Mesenchymal stem cell (in vitro differentiated cells and primary cell): ENCODE measurements at regions not wholly inside any gene's neighbourhood (a gene's known extent, or its start where the extent isn't known, plus 50 kb on each side); places are given as distances from the start of the nearest gene placed in this dataset.

Experiments
- DNase-seq: peaks from one replicate; pipeline ENCODE4 v3.0.0-alpha.2; 2013
- H2AFZ ChIP-seq: one replicate; pipeline ENCODE4 v1.6.1; 2013; ENCODE audit warnings: low read depth, mild to moderate bottlenecking, control low read depth, inconsistent platforms, low read length, moderate library complexity
- H2AK5ac ChIP-seq: 2 replicates; pipeline ENCODE4 v1.6.1; 2013; ENCODE audit warnings: low read length, moderate library complexity, mild to moderate bottlenecking, inconsistent platforms; ENCODE audit not compliant: severe bottlenecking
- H2BK120ac ChIP-seq: one replicate; pipeline ENCODE4 v1.6.1; 2013; ENCODE audit warnings: low read depth, mild to moderate bottlenecking, inconsistent platforms, low read length, moderate library complexity
- H2BK12ac ChIP-seq, 2 experiments: one replicate each; pipeline ENCODE4 v1.6.1; 2013; ENCODE audit warnings: inconsistent platforms in 2 of 2, low read length in 2 of 2, mild to moderate bottlenecking in 2 of 2, moderate library complexity in 2 of 2, control low read depth in 1 of 2
- H2BK15ac ChIP-seq: one replicate; pipeline ENCODE4 v1.6.1; 2013; ENCODE audit warnings: mild to moderate bottlenecking, low read depth, inconsistent platforms; ENCODE audit not compliant: poor library complexity, severe bottlenecking
- H2BK5ac ChIP-seq: 2 replicates; pipeline ENCODE4 v1.6.1; 2013; ENCODE audit warnings: low read depth, mild to moderate bottlenecking, low read length, control low read depth, inconsistent platforms; ENCODE audit not compliant: poor library complexity, severe bottlenecking
- H3K14ac ChIP-seq, 2 experiments: one replicate each; pipeline ENCODE4 v1.6.1; 2013; ENCODE audit warnings: inconsistent platforms in 2 of 2, low read length in 2 of 2, control low read depth in 1 of 2, mild to moderate bottlenecking in 1 of 2, moderate library complexity in 1 of 2
- H3K18ac ChIP-seq, 2 experiments: one replicate each; pipeline ENCODE4 v1.6.1; 2013; ENCODE audit warnings: inconsistent platforms in 2 of 2, low read length in 2 of 2, control low read depth in 1 of 2, low read depth in 1 of 2, mild to moderate bottlenecking in 1 of 2
- H3K23ac ChIP-seq, 2 experiments: one replicate each; pipeline ENCODE4 v1.6.1; 2013; ENCODE audit warnings: inconsistent platforms in 2 of 2, low read length in 2 of 2, mild to moderate bottlenecking in 2 of 2, moderate library complexity in 2 of 2, control low read depth in 1 of 2
- H3K27ac ChIP-seq: 2 replicates; pipeline ENCODE4 v1.5.1; 2013; ENCODE audit warnings: mild to moderate bottlenecking, moderate library complexity, low read length, control low read depth, inconsistent platforms; ENCODE audit not compliant: poor library complexity, severe bottlenecking
- H3K27me3 ChIP-seq, 2 experiments: 2 replicates each; pipeline versions ENCODE4 v1.6.1 to v1.7.0; 2013; ENCODE audit warnings: low read length in 2 of 2, mild to moderate bottlenecking in 2 of 2, moderate library complexity in 2 of 2, control low read depth in 1 of 2, inconsistent platforms in 1 of 2; ENCODE audit not compliant: control insufficient read depth in 1 of 2, insufficient read depth in 1 of 2
- H3K36me3 ChIP-seq, 2 experiments: 2 replicates each; pipeline versions ENCODE4 v1.6.1 to v1.7.0; 2013; ENCODE audit warnings: low read length in 2 of 2, control low read depth in 1 of 2, inconsistent platforms in 1 of 2, low read depth in 1 of 2, mild to moderate bottlenecking in 1 of 2; ENCODE audit not compliant: insufficient read depth in 2 of 2, control insufficient read depth in 1 of 2
- H3K4ac ChIP-seq, 2 experiments: one replicate each; pipeline ENCODE4 v1.6.1; 2013; ENCODE audit warnings: inconsistent platforms in 2 of 2, low read length in 2 of 2, mild to moderate bottlenecking in 2 of 2, moderate library complexity in 2 of 2, control low read depth in 1 of 2, low read depth in 1 of 2
- H3K4me1 ChIP-seq: 2 replicates; pipeline ENCODE4 v1.6.1; 2013; ENCODE audit warnings: low read depth, low read length, control low read depth; ENCODE audit not compliant: control insufficient read depth, insufficient read depth
- H3K4me2 ChIP-seq: 2 replicates; pipeline ENCODE4 v1.6.1; 2013; ENCODE audit warnings: low read length, mild to moderate bottlenecking, inconsistent platforms; ENCODE audit not compliant: poor library complexity, severe bottlenecking
- H3K4me3 ChIP-seq, 2 experiments: 2 replicates each; pipeline versions ENCODE4 v1.5.1 to v1.7.0; 2013; ENCODE audit warnings: low read length in 2 of 2, mild to moderate bottlenecking in 2 of 2, control low read depth in 1 of 2, low read depth in 1 of 2; ENCODE audit not compliant: insufficient read depth in 1 of 2
- H3K79me1 ChIP-seq: replicated peaks from 2 replicates; pipeline ENCODE4 v1.6.1; 2013; ENCODE audit warnings: mild to moderate bottlenecking, control low read depth, low read length, inconsistent platforms; ENCODE audit not compliant: poor library complexity, severe bottlenecking
- H3K9ac ChIP-seq: 2 replicates; pipeline ENCODE4 v1.7.0; 2013; ENCODE audit warnings: mild to moderate bottlenecking, low read length, moderate library complexity
- H3K9me3 ChIP-seq: 2 replicates; pipeline ENCODE4 v1.7.0; 2013; ENCODE audit warnings: mild to moderate bottlenecking, low read length; ENCODE audit not compliant: control insufficient read depth
- H4K8ac ChIP-seq: one replicate; pipeline ENCODE4 v1.6.1; 2013; ENCODE audit warnings: inconsistent platforms, mild to moderate bottlenecking, low read length, moderate library complexity
- H4K91ac ChIP-seq: one replicate; pipeline ENCODE4 v1.6.1; 2013; ENCODE audit warnings: mild to moderate bottlenecking, low read length, inconsistent platforms
- WGBS: methylation state at CpG from one replicate; pipeline ENCODE4 v1.1.7; 2013; ENCODE audit warnings: mixed read lengths; 5-methylcytosine and 5-hydroxymethylcytosine counted together

GRCh38 chr18:56436651-56437050 lies 201.7 kb downstream of the TXNL1 start:
- Histone ChIP-seq H2AFZ (no peak overlapping the region), H3K9ac (no peak overlapping the region), H2AK5ac (no peak overlapping the region), H3K4me3 (no peak overlapping the region), H2BK5ac (no peak overlapping the region), H2BK120ac (no peak overlapping the region), H3K18ac (no peak overlapping the region), H3K4me2 (no peak overlapping the region), H3K4me1 (no peaks in the 10 kb centered on the region), H3K4ac (no peak overlapping the region), H2BK12ac (no peak overlapping the region), H4K91ac (no peak overlapping the region), H4K8ac (no peak overlapping the region), H2BK15ac (no peak overlapping the region), H3K27ac (no peak overlapping the region), H3K36me3 (no peaks in the 10 kb centered on the region), H3K79me1 (no peaks in the 10 kb centered on the region), H3K23ac (no peak overlapping the region), H3K14ac (no peak overlapping the region), H3K9me3 (no peaks in the 10 kb centered on the region), H3K27me3 (no peaks in the 10 kb centered on the region)
- no peak for DNase-seq
- WGBS = 50% methylated on average over 1 of the region's 1 CpG

DNA sequence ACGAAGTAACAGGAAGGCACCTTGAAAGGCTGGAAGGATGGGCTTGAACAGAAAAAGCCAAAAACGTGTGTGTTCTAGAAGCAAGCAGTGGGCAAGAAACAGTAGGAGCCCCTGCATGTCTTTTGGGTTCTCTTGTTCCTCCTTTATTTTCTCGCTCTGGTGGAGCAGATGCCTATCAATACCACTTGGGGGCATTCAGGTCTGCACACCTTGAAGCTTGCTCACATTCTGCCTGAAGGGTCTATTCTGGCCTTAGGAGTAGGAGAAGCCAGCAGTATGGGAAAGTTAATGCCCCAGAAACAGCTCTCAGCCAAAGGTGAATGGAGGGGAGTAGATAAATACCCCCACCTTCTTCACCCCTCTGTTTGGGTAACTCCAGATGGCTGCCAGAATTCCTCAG lies 204.5 kb downstream of the TXNL1 start:
- H3K27me3 ChIP-seq = no peaks in the 10 kb centered on the region
- WGBS = 56% methylated on average over 3 of the region's 3 CpGs
- H3K4me2 ChIP-seq = no peak overlapping the region

DNA sequence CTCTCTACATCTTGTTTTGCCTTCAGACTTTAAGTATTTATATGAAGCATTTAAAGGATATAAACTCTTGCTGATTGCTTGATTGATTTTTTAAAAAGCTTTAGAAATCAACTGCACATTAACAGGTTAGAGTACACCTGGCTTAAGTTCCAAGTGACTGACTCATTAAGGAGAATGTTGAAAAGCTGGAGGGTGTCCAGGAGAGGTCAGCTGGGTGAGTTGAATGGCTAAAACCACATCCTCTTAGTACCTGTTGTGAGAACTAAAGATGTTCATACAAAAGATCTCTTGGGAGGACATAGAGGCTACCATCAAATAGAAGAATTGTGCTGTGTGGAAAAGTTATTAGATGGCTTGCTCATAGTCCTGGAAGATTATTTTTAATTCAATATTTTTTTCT lies 206.8 kb downstream of the TXNL1 start:
- Histone ChIP-seq H2BK120ac (no peak overlapping the region), H3K27me3 (no peaks in the 10 kb centered on the region), H3K36me3 (no peaks in the 10 kb centered on the region), H2BK12ac (no peak overlapping the region), H3K14ac (no peak overlapping the region), H4K91ac (no peak overlapping the region), H2BK5ac (no peak overlapping the region), H3K4me3 (no peak overlapping the region), H3K23ac (no peak overlapping the region), H3K4ac (no peak overlapping the region), H3K9me3 (peaks cover 24% of the 10 kb centered on the region), H3K9ac (no peak overlapping the region), H2AK5ac (no peak overlapping the region), H2AFZ (no peak overlapping the region), H3K79me1 (no peaks in the 10 kb centered on the region), H3K4me2 (no peak overlapping the region), H3K18ac (no peak overlapping the region), H3K27ac (no peak overlapping the region), H4K8ac (no peak overlapping the region), H3K4me1 (no peaks in the 10 kb centered on the region), H2BK15ac (no peak overlapping the region)
- no peak for DNase-seq

More for the DNA sequence above, 204.5 kb downstream of the TXNL1 start:
- H3K9me3 ChIP-seq = peaks cover under 1% of the 10 kb centered on the region
- H3K4ac ChIP-seq = no peak overlapping the region
- no peaks in the 10 kb centered on the region for H3K79me1 ChIP-seq
- no peaks in the 10 kb centered on the region for H3K36me3 ChIP-seq
- no peaks in the 10 kb centered on the region for H3K4me1 ChIP-seq
- no peak overlapping the region for H2BK5ac ChIP-seq
- H2BK12ac ChIP-seq = no peak overlapping the region
- no peak overlapping the region for H3K27ac ChIP-seq
- H3K9ac ChIP-seq = no peak overlapping the region
- no peak overlapping the region for H2BK120ac ChIP-seq
- H2AK5ac ChIP-seq = no peak overlapping the region
- H3K18ac ChIP-seq = no peak overlapping the region
- DNase-seq = no peak
- H3K14ac ChIP-seq = no peak overlapping the region
- H4K8ac ChIP-seq = no peak overlapping the region
- no peak overlapping the region for H2AFZ ChIP-seq
- no peak overlapping the region for H3K23ac ChIP-seq
- H4K91ac ChIP-seq = no peak overlapping the region
- H2BK15ac ChIP-seq = no peak overlapping the region
- H3K4me3 ChIP-seq = no peak overlapping the region

DNA sequence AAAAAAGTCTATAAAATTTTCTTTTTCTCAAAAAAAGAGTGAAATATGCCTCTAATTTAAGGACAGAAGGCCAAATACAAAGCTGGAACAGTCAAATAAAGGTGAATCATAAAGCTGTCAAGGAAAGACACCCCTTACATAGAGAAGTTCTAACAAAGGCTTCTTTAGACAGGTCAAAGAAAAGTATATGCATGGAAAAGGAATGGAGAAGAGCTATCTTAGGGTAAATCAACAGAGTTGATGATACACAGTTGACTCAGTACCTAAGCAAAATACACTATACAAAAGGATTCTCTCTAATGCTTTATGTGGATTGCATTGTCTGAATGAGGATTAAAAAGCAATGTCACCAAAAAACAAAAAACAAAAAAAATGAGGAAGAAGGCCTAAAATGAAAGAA lies 214.8 kb downstream of the TXNL1 start:
- H2BK120ac ChIP-seq = no peak overlapping the region
- H3K79me1 ChIP-seq = no peaks in the 10 kb centered on the region
- H3K9me3 ChIP-seq = peaks cover 22% of the 10 kb centered on the region
- no peak overlapping the region for H4K91ac ChIP-seq
- no peak overlapping the region for H2BK12ac ChIP-seq
- H3K27me3 ChIP-seq = no peaks in the 10 kb centered on the region
- no peaks in the 10 kb centered on the region for H3K4me1 ChIP-seq
- H3K14ac ChIP-seq = no peak overlapping the region
- H3K18ac ChIP-seq = no peak overlapping the region
- no peak overlapping the region for H3K4me2 ChIP-seq
- H3K4ac ChIP-seq = no peak overlapping the region
- no peak overlapping the region for H2BK5ac ChIP-seq
- H2AFZ ChIP-seq = no peak overlapping the region
- no peak overlapping the region for H2BK15ac ChIP-seq
- no peak for DNase-seq
- H2AK5ac ChIP-seq = no peak overlapping the region
- H3K23ac ChIP-seq = no peak overlapping the region
- H3K9ac ChIP-seq = no peak overlapping the region
- H4K8ac ChIP-seq = no peak overlapping the region
- H3K27ac ChIP-seq = no peak overlapping the region
- H3K4me3 ChIP-seq = no peak overlapping the region
- no peaks in the 10 kb centered on the region for H3K36me3 ChIP-seq
